ENCODE measurements at regions not wholly inside any gene's neighbourhood (a gene's known extent, or its start where the extent isn't known, plus 50 kb on each side); places are given as distances from the start of the nearest gene placed in this dataset.
"Not testable (repeated sequence)": the region's sequence is repeated elsewhere in the genome, so short reads cannot be mapped to it uniquely, and the experiment has no call there.

- no peak for DNase-seq
These were observed 286.7 kb downstream of the INHBA start for GRCh38 chr7:41416208-41416595.

GRCh38 chr7:41415471-41416207 is 287.3 kb downstream of the INHBA start:
- DNase-seq, result no peak

- no peak for DNase-seq
These were observed 287.8 kb downstream of the INHBA start for GRCh38 chr7:41415051-41415450.

- no peak for DNase-seq
These were observed 298.4 kb downstream of the INHBA start for GRCh38 chr7:41404375-41405074.

GRCh38 chr7:41403291-41403690 is 299.6 kb downstream of the INHBA start:
- DNase-seq, result no peak

GRCh38 chr7:41401833-41402232 is 301.1 kb downstream of the INHBA start:
- DNase-seq, result no peak

- DNase-seq, result no peak
These were observed 303.7 kb downstream of the INHBA start for GRCh38 chr7:41399171-41399570.

GRCh38 chr7:41391818-41392217 is 311.1 kb downstream of the INHBA start:
- DNase-seq, result no peak

- not testable (repeated sequence) for DNase-seq
These were observed 314.0 kb downstream of the INHBA start for GRCh38 chr7:41388933-41389332.

GRCh38 chr7:41385996-41386395 is 316.9 kb downstream of the INHBA start:
- DNase-seq, result no peak

- no peak for DNase-seq
These were observed 318.5 kb downstream of the INHBA start for GRCh38 chr7:41384418-41384817.

GRCh38 chr7:41383596-41383995 is 319.3 kb downstream of the INHBA start:
- no peak for DNase-seq

- no peak for DNase-seq
These were observed 324.7 kb downstream of the INHBA start for GRCh38 chr7:41378156-41378555.

- DNase-seq, result no peak
These were observed 327.3 kb downstream of the INHBA start for GRCh38 chr7:41375582-41375981.

- no peak for DNase-seq
These were observed 328.6 kb downstream of the INHBA start for GRCh38 chr7:41374150-41374848.

- DNase-seq, result no peak
These were observed 334.7 kb downstream of the INHBA start for GRCh38 chr7:41367967-41368882.

- DNase-seq, result no peak
These were observed 351.8 kb downstream of the INHBA start for GRCh38 chr7:41351091-41351490.

- DNase-seq, result no peak
These were observed 356.0 kb downstream of the INHBA start for GRCh38 chr7:41346878-41347277.

GRCh38 chr7:41339913-41340676 is 362.8 kb downstream of the INHBA start:
- no peak for DNase-seq

GRCh38 chr7:41336981-41337380 is 365.9 kb downstream of the INHBA start:
- DNase-seq, result no peak

GRCh38 chr7:41336455-41336952 is 366.4 kb downstream of the INHBA start:
- DNase-seq, result no peak
